Body of pancreas (tissue), 4 donors: ENCODE measurements at regions not wholly inside any gene's neighbourhood (a gene's known extent, or its start where the extent isn't known, plus 50 kb on each side); places are given as distances from the start of the nearest gene placed in this dataset.

ENCODE experiments used
- POLR2A ChIP-seq, 3 donors: fragments of 450-650 bp; IDR thresholded peaks; one replicate each; pipeline ENCODE4 v1.6.1; 2016; ENCODE audit warnings: antibody characterized with exemption in 3 of 3, mild to moderate bottlenecking in 2 of 3
- TF ChIP-seq, protein P1 (sequence below), 7 experiments: fragments of 450-650 bp in 4 of 7; fragments of 200-600 bp in 3 of 7; sonication (generic) in 3 of 7; IDR thresholded peaks; one replicate each; pipeline ENCODE4 v1.5.1; 2016 to 2019; ENCODE audit warnings: antibody characterized with exemption in 7 of 7

DNA sequence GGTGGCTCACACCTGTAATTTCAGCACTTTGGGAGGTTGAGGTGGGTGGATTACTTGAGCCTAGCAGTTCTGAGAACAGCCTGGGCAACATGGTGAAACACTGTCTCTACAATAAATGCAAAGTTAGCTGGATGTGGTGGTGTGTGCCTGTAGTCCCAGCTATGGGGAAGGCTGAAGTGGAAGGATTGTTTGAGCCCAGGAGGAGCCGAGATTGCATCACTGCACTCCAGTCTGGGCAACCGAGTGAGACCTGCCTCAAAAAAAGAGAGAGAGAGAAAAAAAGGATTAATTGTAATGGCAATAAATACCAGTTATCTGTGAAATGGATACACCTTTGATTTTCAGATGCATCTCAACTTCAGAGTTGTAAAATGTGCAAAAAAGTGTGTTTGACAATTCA, 58.8 kb downstream of the SPRY1 start:
- TF ChIP-seq, protein P1, sequence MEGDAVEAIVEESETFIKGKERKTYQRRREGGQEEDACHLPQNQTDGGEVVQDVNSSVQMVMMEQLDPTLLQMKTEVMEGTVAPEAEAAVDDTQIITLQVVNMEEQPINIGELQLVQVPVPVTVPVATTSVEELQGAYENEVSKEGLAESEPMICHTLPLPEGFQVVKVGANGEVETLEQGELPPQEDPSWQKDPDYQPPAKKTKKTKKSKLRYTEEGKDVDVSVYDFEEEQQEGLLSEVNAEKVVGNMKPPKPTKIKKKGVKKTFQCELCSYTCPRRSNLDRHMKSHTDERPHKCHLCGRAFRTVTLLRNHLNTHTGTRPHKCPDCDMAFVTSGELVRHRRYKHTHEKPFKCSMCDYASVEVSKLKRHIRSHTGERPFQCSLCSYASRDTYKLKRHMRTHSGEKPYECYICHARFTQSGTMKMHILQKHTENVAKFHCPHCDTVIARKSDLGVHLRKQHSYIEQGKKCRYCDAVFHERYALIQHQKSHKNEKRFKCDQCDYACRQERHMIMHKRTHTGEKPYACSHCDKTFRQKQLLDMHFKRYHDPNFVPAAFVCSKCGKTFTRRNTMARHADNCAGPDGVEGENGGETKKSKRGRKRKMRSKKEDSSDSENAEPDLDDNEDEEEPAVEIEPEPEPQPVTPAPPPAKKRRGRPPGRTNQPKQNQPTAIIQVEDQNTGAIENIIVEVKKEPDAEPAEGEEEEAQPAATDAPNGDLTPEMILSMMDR (IDR thresholded peaks at IDR 0.05), result no peak
- no peak for TF ChIP-seq POLR2A (IDR thresholded peaks at IDR 0.05)
